Stimulated activated CD4-positive, alpha-beta T cell treated with anti-CD3 and anti-CD28 coated beads, Interleukin-2, amount 100 ng/mL, for 24 hours (primary cell): ENCODE measurements at regions not wholly inside any gene's neighbourhood (a gene's known extent, or its start where the extent isn't known, plus 50 kb on each side); places are given as distances from the start of the nearest gene placed in this dataset.

ENCODE experiments used
- DNase-seq, 2 donors: peaks; one replicate each; pipeline ENCODE4 v3.0.0-alpha.2; 2020

DNA sequence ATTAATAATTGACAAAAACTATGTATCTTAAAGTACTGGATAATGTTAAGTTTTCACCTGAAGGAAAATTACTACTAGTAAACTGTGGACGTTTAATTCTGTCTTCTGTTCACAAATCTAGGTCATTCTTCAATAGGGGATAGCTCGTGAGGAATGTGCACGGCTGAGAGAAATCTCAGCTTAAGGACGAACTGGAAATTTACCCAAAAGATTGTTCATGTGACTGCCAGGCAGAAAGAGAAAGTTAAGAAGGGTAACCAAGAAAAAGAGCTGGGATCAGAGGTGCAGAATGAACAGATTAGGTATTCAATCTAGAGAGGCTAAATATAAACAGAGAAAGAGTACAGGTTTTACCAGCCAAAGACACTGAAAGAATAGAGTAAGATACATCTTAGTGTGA lies 245.3 kb downstream of the CASP12 start:
- DNase-seq = no peak

- DNase-seq = peak in 1 of 2 donors; percentile 15
Observed at GRCh38 chr11:104650234-104650633, 248.0 kb downstream of the CASP12 start.

GRCh38 chr11:104649002-104649401 lies 249.3 kb downstream of the CASP12 start:
- no peak for DNase-seq

DNA sequence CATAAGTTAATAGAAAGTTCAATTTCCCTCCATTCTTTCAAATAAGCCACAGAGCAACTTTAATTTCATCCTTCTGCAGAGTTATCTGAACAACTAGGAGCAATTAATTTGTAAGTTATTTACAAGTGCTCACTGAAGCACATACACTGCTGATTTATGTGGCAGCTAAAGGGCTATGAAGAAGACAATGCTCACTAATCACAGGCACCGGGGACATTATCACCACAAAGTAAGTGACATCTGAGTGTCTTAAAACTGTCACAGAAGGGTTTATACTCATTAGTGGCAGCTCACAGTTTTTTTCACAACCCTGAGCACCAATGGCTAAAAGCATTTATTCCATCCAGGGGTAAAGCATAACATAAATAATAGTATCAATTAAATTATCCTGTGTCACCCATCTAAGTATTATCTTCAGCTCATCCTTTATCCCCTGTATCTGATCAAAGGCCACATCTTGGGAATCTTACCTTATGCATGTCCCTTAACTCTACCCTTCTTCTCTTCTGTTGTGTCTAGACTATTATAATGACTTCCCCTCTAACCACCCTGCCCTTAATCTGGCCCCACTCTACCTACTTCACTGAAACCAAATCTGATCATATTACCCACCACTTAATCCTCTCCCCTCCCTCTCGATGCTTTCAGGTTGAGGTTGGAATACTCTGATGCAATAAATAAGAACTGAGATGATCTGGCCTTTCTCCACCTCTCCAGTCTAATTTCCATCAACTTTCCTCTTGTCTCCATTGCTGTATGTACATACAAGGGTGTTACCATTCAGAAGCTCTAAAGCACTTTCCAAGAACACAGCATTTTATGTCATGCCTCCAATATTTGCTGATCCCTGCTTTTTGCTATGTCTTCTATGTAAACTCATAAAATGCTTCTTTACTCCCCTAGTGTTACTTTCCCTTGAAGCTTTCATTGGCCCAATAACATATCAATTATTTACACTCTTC lies 252.7 kb downstream of the CASP12 start:
- DNase-seq = no peak

DNA sequence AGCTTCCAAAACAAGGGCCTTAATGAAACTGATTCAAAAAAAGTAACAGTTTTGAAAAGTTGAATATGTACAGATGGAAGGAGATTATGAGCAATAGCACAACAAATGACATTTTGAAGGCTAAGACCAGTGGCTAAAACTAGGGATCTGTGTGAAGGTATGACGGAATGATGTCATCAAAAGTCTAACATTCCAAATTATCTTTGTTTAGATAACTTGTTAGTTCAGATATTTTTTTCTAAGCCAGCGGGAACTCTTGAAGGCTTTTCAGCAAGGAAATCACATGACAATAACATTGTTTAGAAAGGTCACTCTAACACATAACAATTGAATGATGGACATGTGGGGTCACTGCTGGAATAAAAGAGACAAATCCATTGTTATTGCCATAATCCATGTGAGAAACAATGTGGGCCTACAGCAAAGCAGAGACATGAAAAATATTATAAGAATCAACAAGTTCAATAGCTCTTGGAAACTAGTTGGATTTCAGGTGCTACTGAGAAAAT lies 260.5 kb downstream of the CASP12 start:
- no peak for DNase-seq

GRCh38 chr11:104633226-104633625 lies 265.0 kb downstream of the CASP12 start:
- no peak for DNase-seq

GRCh38 chr11:104630352-104630751 lies 267.9 kb downstream of the CASP12 start:
- DNase-seq = no peak

- no peak for DNase-seq
Observed at GRCh38 chr11:104625246-104625645, 273.0 kb downstream of the CASP12 start.

- no peak for DNase-seq
Observed at GRCh38 chr11:104624021-104624420, 274.2 kb downstream of the CASP12 start.

DNA sequence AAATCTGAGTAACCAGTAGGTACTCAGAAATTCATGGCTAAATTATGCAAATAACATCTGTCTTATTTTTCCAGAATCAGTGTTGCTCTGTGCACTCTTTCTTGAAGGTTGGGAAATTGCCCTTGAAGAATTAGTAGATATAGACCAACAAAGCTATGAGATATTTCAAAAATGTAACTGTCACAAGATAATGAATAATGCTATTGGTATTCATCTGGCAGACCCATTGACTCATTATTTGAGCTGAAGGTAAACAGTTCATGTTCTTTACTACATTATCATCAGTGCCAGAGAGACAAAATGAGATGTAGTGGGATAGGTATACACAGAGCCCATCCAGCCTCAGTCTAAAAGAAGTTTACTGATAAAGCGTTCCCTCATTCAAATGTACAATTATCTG lies 274.7 kb downstream of the CASP12 start:
- DNase-seq = no peak

DNA sequence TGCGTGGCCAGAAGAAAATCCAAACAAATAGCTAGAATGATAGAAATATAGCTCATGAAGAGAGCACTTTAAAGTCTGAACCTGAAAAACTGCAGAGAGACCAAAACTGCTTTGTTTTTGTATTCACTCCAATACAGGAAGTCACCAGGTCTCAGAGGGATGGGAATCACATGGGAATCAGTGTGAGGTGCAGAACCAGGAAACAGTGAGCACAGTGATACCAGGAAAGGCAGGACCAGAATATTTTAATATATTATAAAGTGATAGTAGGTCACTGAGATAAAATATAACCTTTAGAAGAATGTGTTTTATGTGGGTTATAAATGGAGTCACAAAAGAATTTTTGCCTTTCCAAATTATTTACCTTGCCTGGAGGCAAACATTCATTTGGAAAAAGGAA lies 277.3 kb downstream of the CASP12 start:
- no peak for DNase-seq

- no peak for DNase-seq
Observed at GRCh38 chr11:104619751-104620150, 278.5 kb downstream of the CASP12 start.

DNA sequence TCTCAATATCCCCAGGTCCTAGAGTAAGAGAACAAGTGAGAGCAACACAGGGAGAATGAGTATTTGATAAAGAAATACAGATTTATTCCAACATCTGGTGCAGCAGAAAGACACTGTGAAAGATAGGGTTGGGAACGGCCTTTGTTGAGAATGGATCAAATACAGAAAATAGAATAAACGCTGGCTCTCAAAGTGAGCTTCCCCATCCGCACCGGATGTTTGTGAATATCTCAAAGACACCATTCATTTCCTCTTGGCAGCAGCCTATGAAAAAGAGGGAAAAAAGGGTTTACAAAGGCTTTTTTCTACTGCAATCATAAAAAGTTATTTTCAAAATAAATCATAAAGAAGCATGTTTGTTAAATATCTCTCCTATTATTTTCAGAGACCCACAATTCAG lies 279.3 kb downstream of the CASP12 start:
- DNase-seq = no peak

- no peak for DNase-seq
Observed at GRCh38 chr11:104614961-104615360, 283.3 kb downstream of the CASP12 start.

- DNase-seq = no peak
Observed at GRCh38 chr11:104614117-104614680, 284.1 kb downstream of the CASP12 start.

GRCh38 chr11:104610635-104611034 lies 287.6 kb downstream of the CASP12 start:
- DNase-seq = no peak

DNA sequence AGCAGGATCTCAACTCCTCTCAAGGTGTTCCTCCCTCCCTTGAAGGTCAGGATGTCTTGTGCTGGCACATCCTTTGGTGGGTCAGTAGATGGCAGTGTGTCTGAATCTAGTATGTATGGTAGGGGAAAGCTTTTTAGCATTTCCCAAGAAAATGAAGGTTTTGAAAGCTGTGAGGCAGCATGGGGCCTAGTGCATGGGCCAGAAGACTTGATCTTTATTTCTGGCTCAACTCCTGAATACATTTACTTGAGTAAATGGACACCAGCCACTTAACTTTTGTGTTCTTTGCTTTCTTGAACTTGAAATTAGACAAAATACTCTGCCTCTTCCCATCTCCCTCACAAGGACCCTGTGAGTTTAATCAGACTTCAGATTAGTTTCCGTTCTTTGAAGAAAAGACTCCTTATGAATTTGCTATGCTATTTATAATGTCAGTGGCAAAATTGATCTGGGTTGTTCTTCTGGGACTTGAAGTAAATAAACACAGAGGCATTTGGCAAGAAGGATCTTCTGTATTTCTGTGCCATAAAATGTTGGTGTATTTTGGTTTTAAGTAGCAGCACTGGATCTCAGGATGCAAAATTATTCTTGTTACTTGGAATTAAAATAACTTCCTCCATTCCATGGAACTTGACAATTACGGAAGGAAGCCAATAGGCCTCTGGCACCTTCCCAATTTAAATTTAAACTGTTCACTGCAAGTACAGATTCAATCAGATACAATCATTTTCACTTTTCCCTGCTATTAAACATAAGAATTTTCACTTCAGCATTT lies 288.8 kb downstream of the CASP12 start:
- peak; percentile 10 to 28 for DNase-seq

- no peak for DNase-seq
Observed at GRCh38 chr11:104602643-104603042, 295.6 kb downstream of the CASP12 start.

DNA sequence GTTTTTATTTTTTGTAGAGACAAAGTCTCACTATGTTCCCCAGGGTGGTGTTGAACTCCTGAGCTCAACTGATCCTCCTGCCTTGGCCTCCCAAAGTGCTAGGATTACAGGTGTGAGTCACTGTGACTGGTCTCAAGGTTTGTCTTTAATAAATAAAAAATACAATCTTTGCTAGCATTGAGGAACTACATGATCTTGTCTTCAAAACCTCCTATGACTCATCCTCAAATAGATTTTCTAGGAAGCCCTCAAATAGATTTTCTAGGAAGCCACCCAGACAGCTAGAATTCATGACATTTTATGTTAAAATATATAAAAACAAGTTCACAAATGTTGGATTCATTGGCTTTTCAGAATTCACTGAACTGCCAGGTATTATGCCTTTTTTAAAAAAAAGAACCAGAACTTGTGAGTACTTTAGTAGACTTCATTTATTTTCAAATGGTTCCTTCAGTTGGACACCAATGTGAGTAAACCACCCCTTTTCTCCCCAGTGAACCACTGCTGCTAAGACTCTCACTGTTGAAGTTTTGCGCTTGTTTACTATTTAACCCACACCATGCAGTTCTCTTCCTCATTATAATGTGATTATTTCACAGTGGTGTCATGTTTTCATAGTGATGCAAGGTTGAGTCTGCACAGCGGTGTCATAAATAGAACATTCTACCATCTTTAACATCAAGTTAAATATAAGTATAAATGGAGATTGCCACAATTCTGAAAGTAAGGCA lies 303.9 kb downstream of the CASP12 start:
- no peak for DNase-seq

- DNase-seq = no peak
Observed at GRCh38 chr11:104588970-104589369, 309.3 kb downstream of the CASP12 start.

DNA sequence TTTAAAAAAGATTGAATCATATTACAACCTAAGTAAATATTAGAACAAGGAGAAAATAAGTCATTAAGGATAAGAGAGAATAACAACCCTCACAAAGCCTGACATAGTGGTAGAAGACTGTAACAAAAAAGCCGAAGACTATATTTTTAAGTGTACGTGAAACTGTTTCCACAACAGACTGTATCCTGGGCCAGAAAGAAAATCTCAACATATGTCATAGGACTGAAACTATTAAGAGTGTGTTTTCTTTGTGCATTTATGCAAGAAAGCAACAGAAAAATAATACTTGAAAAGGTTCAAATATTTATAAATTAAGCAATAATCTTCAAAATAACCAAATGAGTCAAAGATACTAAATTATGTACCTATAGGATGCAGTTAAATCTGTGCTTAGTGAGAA lies 309.8 kb downstream of the CASP12 start:
- no peak for DNase-seq

DNA sequence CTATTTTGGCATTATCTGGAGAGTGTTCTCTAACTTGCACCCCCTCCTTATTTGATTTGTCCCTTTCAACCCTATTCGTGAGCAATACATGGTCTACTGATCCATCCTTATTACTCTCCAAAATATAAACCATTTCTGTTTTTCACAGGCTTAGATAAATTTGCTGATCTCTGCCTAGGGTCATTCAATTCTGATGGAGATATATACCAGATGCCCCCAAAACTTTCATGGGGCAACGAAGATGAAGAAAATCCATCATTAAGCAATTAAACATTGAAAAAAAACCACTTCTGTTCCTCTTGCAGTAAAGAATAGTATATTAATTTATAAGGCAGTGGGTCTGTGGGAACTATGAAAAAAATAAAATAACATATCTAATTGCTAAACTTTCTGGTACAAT lies 313.4 kb downstream of the CASP12 start:
- no peak for DNase-seq

DNA sequence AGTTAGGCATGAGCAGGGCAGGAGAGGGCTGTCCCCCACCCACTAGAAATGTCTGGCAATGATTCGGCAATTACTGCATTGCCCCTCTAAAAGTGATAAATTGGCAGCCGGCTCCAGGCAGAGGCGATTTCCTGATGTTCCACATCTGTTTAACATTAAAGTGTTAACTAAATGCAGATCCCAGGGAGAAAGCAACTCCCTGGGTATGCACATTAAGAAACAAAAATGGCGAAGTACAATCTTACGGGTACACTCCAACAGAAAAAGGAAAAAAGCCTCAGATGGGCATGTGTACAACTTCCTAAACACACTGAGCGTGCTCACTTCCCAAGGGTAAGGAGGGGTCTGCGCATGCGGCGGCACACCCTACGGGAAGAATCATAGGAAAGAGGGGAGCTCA lies 314.4 kb downstream of the CASP12 start:
- DNase-seq = no peak
